ENCODE measurements at regions not wholly inside any gene's neighbourhood (a gene's known extent, or its start where the extent isn't known, plus 50 kb on each side); places are given as distances from the start of the nearest gene placed in this dataset.

GRCh38 chr11:31915867-31916266 is 104.7 kb upstream of the PAX6 start:
- no peak for TF ChIP-seq CTCF (IDR thresholded peaks at IDR 0.05)
- no peak for TF ChIP-seq POLR2A (IDR thresholded peaks at IDR 0.05)

All from adrenal gland (tissue), 5 donors.